PC-3 (cell line): ENCODE measurements at regions not wholly inside any gene's neighbourhood (a gene's known extent, or its start where the extent isn't known, plus 50 kb on each side); places are given as distances from the start of the nearest gene placed in this dataset.
A peak's percentile ranks its signal among the peaks of the same experiment; 100 is the strongest.

Experiments
- ATAC-seq: fragments of 200-7000 bp; cut with Tn5 transposase; 2 replicates; pipeline ENCODE4 v1.9.1; 2020; ENCODE audit warnings: mild to moderate bottlenecking, moderate library complexity
- BruUV-seq: library from RNA; stranded (reverse); fragments of 400-500 nt; replicated peaks from 2 replicates; lab custom pipeline; 2021; lab: Mats Ljungman, UMichigan
- CTCF ChIA-PET: fragments of 300-600 bp; sonication (Branson Sonifier 250); formaldehyde crosslinking; loops from one replicate; lab custom pipeline; 2022; ENCODE audit warnings: antibody characterized with exemption; lab: Charles Lee
- POLR2A ChIA-PET: fragments of 300-600 bp; sonication (Branson Sonifier 250); formaldehyde crosslinking; loops from one replicate; lab custom pipeline; 2022; ENCODE audit warnings: antibody characterized with exemption; ENCODE audit not compliant: unreplicated experiment; lab: Charles Lee
- DNase-seq: peaks from one replicate; pipeline ENCODE4 v3.0.0-alpha.2; 2015
- H2AFZ ChIP-seq: fragments of 300-600 bp; sonication (generic); 2 replicates; pipeline ENCODE4 v1.6.0; 2016; ENCODE audit warnings: antibody characterized with exemption, low read length
- H3F3A ChIP-seq: fragments of 300-600 bp; sonication (generic); one replicate; pipeline ENCODE4 v1.6.0; 2017; ENCODE audit warnings: antibody characterized with exemption, low read length, control low read depth, mild to moderate bottlenecking; ENCODE audit not compliant: unreplicated experiment
- H3K27ac ChIP-seq: fragments of 300-600 bp; sonication (generic); 2 replicates; pipeline ENCODE4 v1.5.1; 2016; ENCODE audit warnings: mild to moderate bottlenecking, low read length
- H3K27me3 ChIP-seq: fragments of 300-600 bp; sonication (generic); 2 replicates; pipeline ENCODE4 v1.6.1; 2016; ENCODE audit warnings: low read length, mixed read lengths
- H3K36me3 ChIP-seq: fragments of 300-600 bp; sonication (generic); 2 replicates; pipeline ENCODE4 v1.6.1; 2016; ENCODE audit warnings: low read depth, mixed run types, low read length, mixed read lengths
- H3K4me1 ChIP-seq: fragments of 300-600 bp; sonication (generic); 2 replicates; pipeline ENCODE4 v1.5.1; 2016; ENCODE audit warnings: low read length; ENCODE audit not compliant: insufficient read depth
- H3K4me2 ChIP-seq: fragments of 300-600 bp; sonication (generic); 2 replicates; pipeline ENCODE4 v1.6.0; 2016; ENCODE audit warnings: low read length
- H3K4me3 ChIP-seq: fragments of 300-600 bp; sonication (generic); 2 replicates; pipeline ENCODE4 v1.5.1; 2016; ENCODE audit warnings: mild to moderate bottlenecking, low read length, mixed read lengths
- H3K79me2 ChIP-seq: fragments of 300-600 bp; sonication (generic); 2 replicates; pipeline ENCODE4 v1.6.1; 2017; ENCODE audit warnings: low read length, mixed read lengths
- H3K9ac ChIP-seq: fragments of 300-600 bp; sonication (generic); 2 replicates; pipeline ENCODE4 v1.6.0; 2016; ENCODE audit warnings: mild to moderate bottlenecking, low read length
- H3K9me2 ChIP-seq: fragments of 300-600 bp; sonication (generic); replicated peaks from 2 replicates; pipeline ENCODE4 v1.6.1; 2016; ENCODE audit warnings: mixed run types, low read length, mixed read lengths
- H3K9me3 ChIP-seq: fragments of 300-600 bp; sonication (generic); 2 replicates; pipeline ENCODE4 v1.6.1; 2016; ENCODE audit warnings: low read length, mixed read lengths
- H4K20me1 ChIP-seq: fragments of 300-600 bp; sonication (generic); 2 replicates; pipeline ENCODE4 v1.6.1; 2016; ENCODE audit warnings: low read length, mixed read lengths
- EZH2 ChIP-seq: fragments of 300-600 bp; sonication (generic); IDR thresholded peaks from one replicate; pipeline ENCODE4 v1.6.1; 2017; ENCODE audit warnings: antibody characterized with exemption, mild to moderate bottlenecking, low read length; ENCODE audit not compliant: unreplicated experiment
- EZH2phosphoT487 ChIP-seq: fragments of 300-600 bp; sonication (generic); IDR thresholded peaks from 2 replicates; pipeline ENCODE4 v1.6.1; 2018; ENCODE audit warnings: mild to moderate bottlenecking, antibody characterized with exemption, low read length, borderline replicate concordance
- intact Hi-C: fragments of 100-400 bp; cut with micrococcal nuclease; formaldehyde crosslinking; loops from 2 replicates; pipeline ENCODE4 v1.9.0; 2023
- TF ChIP-seq, protein P1 (sequence below): fragments of 300-600 bp; sonication (generic); conservative IDR thresholded peaks from 2 replicates; pipeline ENCODE4 v1.5.1; 2017; ENCODE audit warnings: antibody characterized with exemption, low read depth, mild to moderate bottlenecking, low read length

DNA sequence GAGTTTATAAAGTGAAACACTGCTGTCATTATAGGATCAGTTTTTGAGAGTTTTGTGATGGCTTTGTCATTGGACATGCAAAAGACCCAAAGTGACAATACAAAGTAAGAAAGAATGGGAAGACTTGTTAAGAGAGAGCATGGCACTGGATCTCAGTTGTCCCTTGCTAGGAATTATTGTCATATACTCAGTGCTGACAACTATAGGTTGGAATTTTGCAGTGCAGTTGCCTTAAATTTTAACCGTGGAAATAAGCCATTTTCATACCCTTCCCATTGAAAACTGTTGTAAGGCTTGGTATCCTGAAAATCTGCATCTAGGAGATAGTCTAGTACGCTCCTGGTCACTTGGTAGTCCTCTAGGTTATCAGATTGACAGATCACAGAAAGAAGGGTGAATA is 1156.7 kb downstream of the GATA3 start:
- POLR2A ChIA-PET: no interaction called here
- Histone ChIP-seq H2AFZ (no peak overlapping the region), H3K4me1 (no peaks in the 10 kb centered on the region), H3K27me3 (peaks cover 21% of the 10 kb centered on the region), H3K9me2 (no peaks in the 10 kb centered on the region), H3K9ac (no peak overlapping the region), H3K79me2 (no peaks in the 10 kb centered on the region), H3F3A (no peaks in the 10 kb centered on the region), H3K4me2 (no peak overlapping the region), H3K27ac (no peak overlapping the region), H3K36me3 (no peaks in the 10 kb centered on the region; the same call in 1 of the 2 replicates), H4K20me1 (no peaks in the 10 kb centered on the region), H3K4me3 (no peak overlapping the region), H3K9me3 (no peaks in the 10 kb centered on the region)
- TF ChIP-seq EZH2phosphoT487 (no peak), EZH2 (no peak)
- TF ChIP-seq, protein P1, sequence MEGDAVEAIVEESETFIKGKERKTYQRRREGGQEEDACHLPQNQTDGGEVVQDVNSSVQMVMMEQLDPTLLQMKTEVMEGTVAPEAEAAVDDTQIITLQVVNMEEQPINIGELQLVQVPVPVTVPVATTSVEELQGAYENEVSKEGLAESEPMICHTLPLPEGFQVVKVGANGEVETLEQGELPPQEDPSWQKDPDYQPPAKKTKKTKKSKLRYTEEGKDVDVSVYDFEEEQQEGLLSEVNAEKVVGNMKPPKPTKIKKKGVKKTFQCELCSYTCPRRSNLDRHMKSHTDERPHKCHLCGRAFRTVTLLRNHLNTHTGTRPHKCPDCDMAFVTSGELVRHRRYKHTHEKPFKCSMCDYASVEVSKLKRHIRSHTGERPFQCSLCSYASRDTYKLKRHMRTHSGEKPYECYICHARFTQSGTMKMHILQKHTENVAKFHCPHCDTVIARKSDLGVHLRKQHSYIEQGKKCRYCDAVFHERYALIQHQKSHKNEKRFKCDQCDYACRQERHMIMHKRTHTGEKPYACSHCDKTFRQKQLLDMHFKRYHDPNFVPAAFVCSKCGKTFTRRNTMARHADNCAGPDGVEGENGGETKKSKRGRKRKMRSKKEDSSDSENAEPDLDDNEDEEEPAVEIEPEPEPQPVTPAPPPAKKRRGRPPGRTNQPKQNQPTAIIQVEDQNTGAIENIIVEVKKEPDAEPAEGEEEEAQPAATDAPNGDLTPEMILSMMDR: peak; percentile 46; the same call in 1 of the 2 replicates
- no TSS peak for BruUV-seq
- ATAC-seq: no peak
- intact Hi-C loops: no loop called here
- DNase-seq: peak; percentile 25
- CTCF ChIA-PET: no interaction called here

- Histone ChIP-seq H3K36me3 (no peaks in the 10 kb centered on the region), H4K20me1 (no peaks in the 10 kb centered on the region), H3K4me3 (no peak overlapping the region), H3K27ac (no peak overlapping the region), H3K9me2 (no peaks in the 10 kb centered on the region), H3K9me3 (no peaks in the 10 kb centered on the region), H3K9ac (no peak overlapping the region), H3K4me2 (no peak overlapping the region), H3K27me3 (peaks cover 40% of the 10 kb centered on the region), H3F3A (no peaks in the 10 kb centered on the region), H2AFZ (no peak overlapping the region), H3K79me2 (no peaks in the 10 kb centered on the region), H3K4me1 (no peaks in the 10 kb centered on the region)
- ChIA-PET POLR2A (no interaction called here), CTCF (no interaction called here)
- no TSS peak for BruUV-seq
- TF ChIP-seq, protein P1: no peak
- TF ChIP-seq EZH2phosphoT487 (no peak), EZH2 (no peak)
- no peak for DNase-seq
- intact Hi-C loops: no loop called here
- no peak for ATAC-seq
Observed at GRCh38 chr10:9214618-9215017, 1160.1 kb downstream of the GATA3 start.

- BruUV-seq: no TSS peak
- intact Hi-C loops: no loop called here
- CTCF ChIA-PET: no interaction called here
- H3K9me2 ChIP-seq: no peaks in the 10 kb centered on the region
- H3K9ac ChIP-seq: no peak overlapping the region
- peaks cover 45% of the 10 kb centered on the region for H3K27me3 ChIP-seq
- POLR2A ChIA-PET: no interaction called here
- H3K36me3 ChIP-seq: no peaks in the 10 kb centered on the region
- no peak overlapping the region for H3K4me2 ChIP-seq
- no peaks in the 10 kb centered on the region for H4K20me1 ChIP-seq
- no peak for ATAC-seq
- DNase-seq: no peak
- no peak overlapping the region for H3K27ac ChIP-seq
- no peak overlapping the region for H2AFZ ChIP-seq
- H3K79me2 ChIP-seq: no peaks in the 10 kb centered on the region
- no peaks in the 10 kb centered on the region for H3F3A ChIP-seq
- no peak for TF ChIP-seq EZH2phosphoT487
- TF ChIP-seq, protein P1: no peak
- no peak for TF ChIP-seq EZH2
- no peaks in the 10 kb centered on the region for H3K9me3 ChIP-seq
- no peak overlapping the region for H3K4me3 ChIP-seq
- H3K4me1 ChIP-seq: no peaks in the 10 kb centered on the region
Observed at GRCh38 chr10:9215121-9215520, 1160.6 kb downstream of the GATA3 start.
